DMS114 treated with DMSO at 0.1 percent for 48 hours (cell line): ENCODE measurements at regions not wholly inside any gene's neighbourhood (a gene's known extent, or its start where the extent isn't known, plus 50 kb on each side); places are given as distances from the start of the nearest gene placed in this dataset.
"Not testable (repeated sequence)": the region's sequence is repeated elsewhere in the genome, so short reads cannot be mapped to it uniquely, and the experiment has no call there.

Experiments
- DNase-seq: peaks from one replicate; lab custom pipeline; 2025; ENCODE audit not compliant: unreplicated experiment; lab: John Stamatoyannopoulos, UW

- not testable (repeated sequence) for DNase-seq
These were observed 191.1 kb upstream of the MEIS1 start for GRCh38 chr2:66243809-66244208.

- DNase-seq = not testable (repeated sequence)
These were observed 192.0 kb upstream of the MEIS1 start for GRCh38 chr2:66242888-66243287.

- DNase-seq = no peak
These were observed 192.7 kb upstream of the MEIS1 start for GRCh38 chr2:66242099-66242789.

GRCh38 chr2:66240286-66240685 is 194.6 kb upstream of the MEIS1 start:
- DNase-seq = no peak

- no peak for DNase-seq
These were observed 195.3 kb upstream of the MEIS1 start for GRCh38 chr2:66239655-66240054.

GRCh38 chr2:66237803-66238379 is 197.0 kb upstream of the MEIS1 start:
- no peak for DNase-seq

GRCh38 chr2:66236816-66237802 is 197.8 kb upstream of the MEIS1 start:
- no peak for DNase-seq

GRCh38 chr2:66236067-66236685 is 198.7 kb upstream of the MEIS1 start:
- DNase-seq = no peak

- DNase-seq = no peak
These were observed 199.5 kb upstream of the MEIS1 start for GRCh38 chr2:66235428-66235827.

GRCh38 chr2:66233981-66234380 is 200.9 kb upstream of the MEIS1 start:
- no peak for DNase-seq

GRCh38 chr2:66228128-66228547 is 206.8 kb upstream of the MEIS1 start:
- DNase-seq = no peak

GRCh38 chr2:66217039-66217585 is 217.8 kb upstream of the MEIS1 start:
- DNase-seq = no peak

GRCh38 chr2:66212749-66213148 is 222.2 kb upstream of the MEIS1 start:
- no peak for DNase-seq

GRCh38 chr2:66202586-66202985 is 232.3 kb upstream of the MEIS1 start:
- DNase-seq = no peak

GRCh38 chr2:66201242-66201641 is 233.7 kb upstream of the MEIS1 start:
- DNase-seq = no peak

GRCh38 chr2:66198873-66199272 is 236.1 kb upstream of the MEIS1 start:
- DNase-seq = no peak

GRCh38 chr2:66192888-66193287 is 242.0 kb upstream of the MEIS1 start:
- no peak for DNase-seq

- DNase-seq = no peak
These were observed 243.6 kb upstream of the MEIS1 start for GRCh38 chr2:66191311-66191710.

GRCh38 chr2:66189553-66189952 is 245.4 kb upstream of the MEIS1 start:
- no peak for DNase-seq

GRCh38 chr2:66186537-66186936 is 248.4 kb upstream of the MEIS1 start:
- DNase-seq = no peak

- no peak for DNase-seq
These were observed 249.3 kb upstream of the MEIS1 start for GRCh38 chr2:66185497-66186054.
